ENCODE measurements at regions not wholly inside any gene's neighbourhood (a gene's known extent, or its start where the extent isn't known, plus 50 kb on each side); places are given as distances from the start of the nearest gene placed in this dataset.

DNA sequence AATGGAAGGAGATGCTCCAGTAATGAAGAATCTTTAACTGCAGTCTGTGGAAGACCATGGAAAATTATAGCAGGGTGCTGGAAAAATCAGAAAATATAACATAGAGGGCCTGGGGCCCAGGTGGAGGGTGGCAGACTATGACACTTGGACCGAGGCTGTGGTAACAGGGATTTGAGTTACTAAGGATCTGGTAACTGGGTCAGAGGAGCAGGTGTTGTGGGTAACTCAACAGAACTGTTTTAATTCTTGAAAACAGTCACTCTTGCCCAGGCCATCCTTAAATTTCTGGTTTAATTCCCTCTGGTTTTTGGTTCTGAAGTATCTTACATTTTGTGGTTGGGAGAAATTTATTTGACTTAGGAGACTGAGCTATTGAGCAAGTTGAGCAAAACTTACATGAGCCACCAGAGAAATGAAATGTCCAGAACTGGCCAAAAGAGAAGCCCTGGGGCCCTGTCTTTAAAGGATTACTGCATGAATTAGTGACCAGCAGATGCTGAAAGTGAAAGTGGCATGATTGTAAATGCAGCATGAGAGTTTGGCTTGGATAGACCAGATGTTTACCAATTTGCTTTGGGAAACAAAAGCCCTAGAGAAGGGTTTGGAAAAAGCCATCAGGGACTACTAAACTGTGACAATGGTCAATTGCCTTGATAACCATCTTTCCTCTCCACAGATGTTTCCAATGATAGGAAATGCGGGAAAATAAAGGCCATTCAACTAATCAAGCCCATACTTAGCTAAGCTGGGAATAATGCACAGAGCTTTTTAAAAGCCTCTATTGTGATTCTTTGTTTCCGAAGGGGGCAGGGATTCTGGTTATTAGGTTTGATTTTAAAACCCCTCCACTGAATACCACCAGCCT lies 374.9 kb upstream of the TGFBR2 start:
- H3K4me3 Mint-ChIP-seq: no peak overlapping the region
- H3K9me3 Mint-ChIP-seq: no peaks in the 10 kb centered on the region
- H3K4me1 Mint-ChIP-seq: peaks cover 12% of the 10 kb centered on the region
- no peak for DNase-seq (ENCODE audit: low spot score in 2 of 2, unreplicated experiment in 2 of 2)
- H3K36me3 Mint-ChIP-seq: no peaks in the 10 kb centered on the region
- H3K27me3 Mint-ChIP-seq (ENCODE audit: low read depth): no peaks in the 10 kb centered on the region
- TF ChIP-seq, protein P1, sequence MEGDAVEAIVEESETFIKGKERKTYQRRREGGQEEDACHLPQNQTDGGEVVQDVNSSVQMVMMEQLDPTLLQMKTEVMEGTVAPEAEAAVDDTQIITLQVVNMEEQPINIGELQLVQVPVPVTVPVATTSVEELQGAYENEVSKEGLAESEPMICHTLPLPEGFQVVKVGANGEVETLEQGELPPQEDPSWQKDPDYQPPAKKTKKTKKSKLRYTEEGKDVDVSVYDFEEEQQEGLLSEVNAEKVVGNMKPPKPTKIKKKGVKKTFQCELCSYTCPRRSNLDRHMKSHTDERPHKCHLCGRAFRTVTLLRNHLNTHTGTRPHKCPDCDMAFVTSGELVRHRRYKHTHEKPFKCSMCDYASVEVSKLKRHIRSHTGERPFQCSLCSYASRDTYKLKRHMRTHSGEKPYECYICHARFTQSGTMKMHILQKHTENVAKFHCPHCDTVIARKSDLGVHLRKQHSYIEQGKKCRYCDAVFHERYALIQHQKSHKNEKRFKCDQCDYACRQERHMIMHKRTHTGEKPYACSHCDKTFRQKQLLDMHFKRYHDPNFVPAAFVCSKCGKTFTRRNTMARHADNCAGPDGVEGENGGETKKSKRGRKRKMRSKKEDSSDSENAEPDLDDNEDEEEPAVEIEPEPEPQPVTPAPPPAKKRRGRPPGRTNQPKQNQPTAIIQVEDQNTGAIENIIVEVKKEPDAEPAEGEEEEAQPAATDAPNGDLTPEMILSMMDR (IDR thresholded peaks at IDR 0.05; ENCODE audit: unreplicated experiment): no peak
- H3K27ac Mint-ChIP-seq: no peak overlapping the region

DNA sequence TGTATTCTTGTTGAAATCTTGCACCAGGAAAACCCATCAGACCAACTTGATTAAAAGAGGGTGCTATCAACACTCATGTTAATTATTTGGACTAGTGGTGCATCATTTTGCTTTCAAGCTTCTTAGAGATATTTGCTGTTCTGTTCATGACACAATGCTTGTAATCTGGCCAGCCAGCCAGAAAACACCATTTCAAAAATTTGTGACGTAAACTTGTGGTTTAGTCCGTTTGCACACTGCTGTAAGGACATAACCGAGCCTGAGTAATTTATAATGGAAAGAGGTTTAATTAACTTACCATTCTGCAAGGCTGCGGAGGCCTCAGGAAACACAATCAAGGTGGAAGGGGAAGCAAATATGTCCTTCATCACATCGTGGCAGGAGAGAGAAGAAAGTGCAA lies 374.3 kb upstream of the TGFBR2 start:
- Mint-ChIP-seq H3K9me3 (no peaks in the 10 kb centered on the region), H3K27ac (no peak overlapping the region), H3K4me1 (peaks cover 12% of the 10 kb centered on the region), H3K4me3 (no peak overlapping the region), H3K27me3 (ENCODE audit: low read depth) (no peaks in the 10 kb centered on the region), H3K36me3 (no peaks in the 10 kb centered on the region)
- DNase-seq (ENCODE audit: low spot score in 2 of 2, unreplicated experiment in 2 of 2): no peak
- TF ChIP-seq, protein P1 (IDR thresholded peaks at IDR 0.05; ENCODE audit: unreplicated experiment): no peak

DNA sequence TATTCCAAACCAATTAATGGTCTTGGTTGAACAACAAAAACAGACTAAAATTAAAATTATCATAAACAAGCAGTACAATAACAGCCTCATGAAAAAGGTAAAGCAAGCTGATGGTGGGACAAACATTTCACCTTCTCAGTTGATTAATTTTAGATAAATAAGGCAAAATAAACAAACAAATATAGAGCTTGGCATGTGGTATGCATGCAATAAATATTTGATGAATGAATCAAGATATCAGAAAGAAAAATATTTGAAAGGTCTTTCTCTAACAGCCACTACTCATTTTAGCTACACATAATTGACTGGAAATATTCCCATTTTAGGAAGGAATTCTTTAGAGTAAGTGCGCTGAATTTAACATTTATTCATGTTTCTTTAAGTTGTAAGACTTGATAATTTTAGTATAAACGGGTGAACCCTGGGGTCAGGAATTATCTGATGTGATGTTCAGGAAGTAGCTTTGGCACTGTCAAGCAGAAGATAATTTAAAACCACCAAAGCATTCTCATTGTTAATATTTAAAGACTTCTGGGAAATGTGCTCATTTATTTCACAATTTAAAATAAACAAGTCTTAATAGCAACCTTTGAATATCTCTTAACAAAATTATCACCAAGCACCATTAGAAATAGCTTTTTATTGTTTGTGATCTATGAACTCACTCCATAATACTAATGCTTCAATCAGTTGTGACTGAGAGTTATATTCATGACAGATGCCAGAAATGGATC lies 372.3 kb upstream of the TGFBR2 start:
- H3K4me3 Mint-ChIP-seq: no peak overlapping the region

DNA sequence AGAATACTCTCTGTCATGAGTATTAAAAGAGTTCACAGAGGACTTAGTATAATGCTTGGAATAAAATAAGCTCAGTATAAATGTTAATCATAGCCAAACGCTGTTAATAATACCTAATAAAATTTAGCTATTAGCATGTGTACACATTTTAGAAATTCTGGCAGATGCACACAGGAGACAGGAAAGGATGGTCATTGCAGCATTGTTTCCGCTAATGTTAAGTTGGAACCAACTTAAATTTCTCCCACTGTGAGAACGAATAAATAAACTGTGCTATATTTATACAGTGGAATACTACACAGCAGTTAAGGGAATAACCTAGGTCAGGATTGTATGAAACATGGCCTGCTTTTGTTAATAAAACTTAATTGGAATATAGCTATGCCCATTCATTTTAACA lies 370.4 kb upstream of the TGFBR2 start:
- Mint-ChIP-seq H3K27ac (no peak overlapping the region), H3K27me3 (ENCODE audit: low read depth) (no peaks in the 10 kb centered on the region), H3K4me3 (no peak overlapping the region), H3K36me3 (peaks cover 3% of the 10 kb centered on the region), H3K4me1 (peaks cover 6% of the 10 kb centered on the region), H3K9me3 (peaks cover 24% of the 10 kb centered on the region)
- no peak for DNase-seq (ENCODE audit: low spot score in 2 of 2, unreplicated experiment in 2 of 2)
- TF ChIP-seq, protein P1 (IDR thresholded peaks at IDR 0.05; ENCODE audit: unreplicated experiment): no peak

More for the DNA sequence above, 372.3 kb upstream of the TGFBR2 start:
- Mint-ChIP-seq H3K27ac (no peak overlapping the region), H3K36me3 (peaks cover 3% of the 10 kb centered on the region), H3K9me3 (peaks cover 18% of the 10 kb centered on the region), H3K27me3 (ENCODE audit: low read depth) (no peaks in the 10 kb centered on the region), H3K4me1 (peaks cover 6% of the 10 kb centered on the region)
- DNase-seq (ENCODE audit: low spot score in 2 of 2, unreplicated experiment in 2 of 2): no peak
- TF ChIP-seq, protein P1 (IDR thresholded peaks at IDR 0.05; ENCODE audit: unreplicated experiment): no peak

DNA sequence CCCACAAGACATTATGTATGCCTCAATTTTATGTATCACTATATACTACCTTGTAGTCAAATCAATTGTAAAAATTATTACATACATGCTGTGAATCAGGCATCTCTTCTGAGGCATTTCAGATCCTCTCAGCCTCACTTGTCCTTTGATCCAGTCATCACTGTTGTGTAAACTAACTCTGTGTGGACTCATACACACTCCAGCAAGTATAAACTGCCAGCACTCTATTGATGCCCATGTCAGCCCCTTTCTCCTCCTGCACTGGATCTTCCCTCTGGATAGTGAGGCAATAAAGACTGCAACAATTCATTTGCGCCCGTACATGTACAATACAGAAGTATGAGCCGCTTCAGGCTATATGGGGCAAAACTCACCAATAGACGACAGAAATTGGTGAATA lies 364.7 kb upstream of the TGFBR2 start:
- DNase-seq (ENCODE audit: low spot score in 2 of 2, unreplicated experiment in 2 of 2): no peak
- Mint-ChIP-seq H3K4me1 (peaks cover 14% of the 10 kb centered on the region), H3K27ac (no peak overlapping the region), H3K9me3 (peaks cover 24% of the 10 kb centered on the region), H3K4me3 (no peak overlapping the region), H3K27me3 (ENCODE audit: low read depth) (no peaks in the 10 kb centered on the region), H3K36me3 (peaks cover 3% of the 10 kb centered on the region)
- TF ChIP-seq, protein P1 (IDR thresholded peaks at IDR 0.05; ENCODE audit: unreplicated experiment): no peak
